ENCODE measurements at regions not wholly inside any gene's neighbourhood (a gene's known extent, or its start where the extent isn't known, plus 50 kb on each side); places are given as distances from the start of the nearest gene placed in this dataset.

DNA sequence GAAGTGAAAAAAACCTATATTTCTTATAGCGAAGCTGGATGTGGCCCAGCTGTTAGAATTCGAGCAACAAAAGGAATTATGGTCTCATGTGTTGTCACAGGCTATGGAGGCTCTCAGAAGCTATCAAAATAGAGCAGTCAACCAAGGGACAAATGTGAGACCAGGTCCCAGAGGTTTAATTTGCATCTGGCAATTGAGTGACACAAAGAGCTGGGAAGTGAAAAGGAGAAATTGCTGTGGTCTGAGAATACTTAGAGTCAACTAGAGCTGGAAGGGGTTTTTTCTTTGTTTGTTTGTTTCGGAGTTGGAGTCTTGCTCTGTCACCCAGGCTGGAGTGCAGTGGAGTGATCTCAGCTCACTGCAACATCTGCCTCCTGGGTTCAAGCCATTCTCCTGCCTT, 61.3 kb upstream of the SMAD3 start (continued):
- 0 out of 4 replicates have a peak, but pooled peaks of 1 of the 2 experiments have one; percentile 14 for TF ChIP-seq BHLHE40 (IDR thresholded peaks at IDR 0.05; ENCODE audit: borderline replicate concordance in 1 of 2, low read depth in 2 of 2, low read length in 1 of 2)
- no peak for TF ChIP-seq FOXM1 (IDR thresholded peaks at IDR 0.05; ENCODE audit: low read depth, low read length)
- TF ChIP-seq ZNF217 (IDR thresholded peaks at IDR 0.05), result no peak
- TF ChIP-seq, protein P1, sequence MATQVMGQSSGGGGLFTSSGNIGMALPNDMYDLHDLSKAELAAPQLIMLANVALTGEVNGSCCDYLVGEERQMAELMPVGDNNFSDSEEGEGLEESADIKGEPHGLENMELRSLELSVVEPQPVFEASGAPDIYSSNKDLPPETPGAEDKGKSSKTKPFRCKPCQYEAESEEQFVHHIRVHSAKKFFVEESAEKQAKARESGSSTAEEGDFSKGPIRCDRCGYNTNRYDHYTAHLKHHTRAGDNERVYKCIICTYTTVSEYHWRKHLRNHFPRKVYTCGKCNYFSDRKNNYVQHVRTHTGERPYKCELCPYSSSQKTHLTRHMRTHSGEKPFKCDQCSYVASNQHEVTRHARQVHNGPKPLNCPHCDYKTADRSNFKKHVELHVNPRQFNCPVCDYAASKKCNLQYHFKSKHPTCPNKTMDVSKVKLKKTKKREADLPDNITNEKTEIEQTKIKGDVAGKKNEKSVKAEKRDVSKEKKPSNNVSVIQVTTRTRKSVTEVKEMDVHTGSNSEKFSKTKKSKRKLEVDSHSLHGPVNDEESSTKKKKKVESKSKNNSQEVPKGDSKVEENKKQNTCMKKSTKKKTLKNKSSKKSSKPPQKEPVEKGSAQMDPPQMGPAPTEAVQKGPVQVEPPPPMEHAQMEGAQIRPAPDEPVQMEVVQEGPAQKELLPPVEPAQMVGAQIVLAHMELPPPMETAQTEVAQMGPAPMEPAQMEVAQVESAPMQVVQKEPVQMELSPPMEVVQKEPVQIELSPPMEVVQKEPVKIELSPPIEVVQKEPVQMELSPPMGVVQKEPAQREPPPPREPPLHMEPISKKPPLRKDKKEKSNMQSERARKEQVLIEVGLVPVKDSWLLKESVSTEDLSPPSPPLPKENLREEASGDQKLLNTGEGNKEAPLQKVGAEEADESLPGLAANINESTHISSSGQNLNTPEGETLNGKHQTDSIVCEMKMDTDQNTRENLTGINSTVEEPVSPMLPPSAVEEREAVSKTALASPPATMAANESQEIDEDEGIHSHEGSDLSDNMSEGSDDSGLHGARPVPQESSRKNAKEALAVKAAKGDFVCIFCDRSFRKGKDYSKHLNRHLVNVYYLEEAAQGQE (IDR thresholded peaks at IDR 0.05; ENCODE audit: low read depth, low read length), result no peak

- FAIRE-seq (no peak), ATAC-seq (no peak), DNase-seq (ENCODE audit: low read depth, low spot score) (no peak)
- no peak overlapping the region for H3K9ac ChIP-seq (ENCODE audit: control insufficient read depth, insufficient read depth, low read length)
- no peaks in the 10 kb centered on the region for H3K9me3 ChIP-seq (replicated peaks; ENCODE audit: control insufficient read depth, insufficient read depth, low read length)
- H3K4me3 ChIP-seq, result no peak overlapping the region
- ChIA-PET RAD21 (ENCODE audit: unreplicated experiment) (interaction anchor here (1.0 to 1.6 kb wide), 3 partner anchors 37 to 76 kb away, joined by 3 to 5 read pairs (median 4); no protein-coding TSS in a partner anchor), CTCF (interaction anchor here (0.6 to 1.0 kb wide), 2 partner anchors 356 to 832 kb away, joined by 4 read pairs; no protein-coding TSS in a partner anchor), SMC1A (ENCODE audit: uncharacterized antibody, unreplicated experiment) (interaction anchor here (1.0 kb wide), 2 partner anchors 9 to 96 kb away, joined by 3 to 5 read pairs; no protein-coding TSS in a partner anchor), POLR2A (interaction anchor here (1.1 kb wide), 1 partner anchor 251 kb away, joined by 3 read pairs; no protein-coding TSS in a partner anchor)
- H3K4me1 ChIP-seq (ENCODE audit: control insufficient read depth, insufficient read depth, low read length), result peaks cover 13% of the 10 kb centered on the region
- 75% methylated on average over 10 of the region's 10 CpGs for WGBS (ENCODE audit: insufficient coverage, insufficient replicate concordance, low lambda C conversion rate, missing lambda C conversion rate)
- H2AFZ ChIP-seq (ENCODE audit: control insufficient read depth, low read depth, low read length), result no peak overlapping the region
- intact Hi-C loops (cut with micrococcal nuclease; ENCODE audit: unreplicated experiment) (no loop called here), in situ Hi-C loops (cut with MboI) (no loop called here)
- H3K27ac ChIP-seq (ENCODE audit: control insufficient read depth, insufficient read depth), result no peak overlapping the region
- H3K27me3 ChIP-seq (replicated peaks in 1 of 2; ENCODE audit: control insufficient read depth in 2 of 2, insufficient read depth in 2 of 2, low read length in 1 of 2), result no peaks in the 10 kb centered on the region
- no TSS peak for BruUV-seq (replicated peaks)
- no peak overlapping the region for H3K4me2 ChIP-seq (ENCODE audit: control insufficient read depth, insufficient read depth)
- H4K20me1 ChIP-seq (ENCODE audit: control insufficient read depth, insufficient read depth), result no peaks in the 10 kb centered on the region
- H3K79me2 ChIP-seq (ENCODE audit: control insufficient read depth, insufficient read depth, low read length), result no peaks in the 10 kb centered on the region
- no peaks in the 10 kb centered on the region for H3K36me3 ChIP-seq (ENCODE audit: control insufficient read depth in 2 of 2, insufficient read depth in 2 of 2, low read length in 1 of 2)
- TF ChIP-seq TCF12 (IDR thresholded peaks at IDR 0.05; ENCODE audit: low read depth, low read length) (no peak), JUNB (IDR thresholded peaks at IDR 0.05) (no peak), STAT3 (IDR thresholded peaks at IDR 0.05; ENCODE audit: low read depth, low read length) (no peak), NFIC (IDR thresholded peaks at IDR 0.05; ENCODE audit: low read depth, low read length) (no peak), FOXK2 (IDR thresholded peaks at IDR 0.05) (no peak), SREBF2 (IDR thresholded peaks at IDR 0.05; ENCODE audit: low read length) (no peak), SIN3A (IDR thresholded peaks at IDR 0.05; ENCODE audit: low read depth, low read length) (no peak), CEBPB (IDR thresholded peaks at IDR 0.05; ENCODE audit: borderline replicate concordance in 1 of 2, low read depth in 2 of 2, low read length in 2 of 2) (no peak), BCLAF1 (IDR thresholded peaks at IDR 0.05) (no peak), SMAD1 (IDR thresholded peaks at IDR 0.05; ENCODE audit: low read depth, partially characterized antibody) (no peak), BRCA1 (IDR thresholded peaks at IDR 0.05; ENCODE audit: low read depth, low read length) (no peak), CBX3 (IDR thresholded peaks at IDR 0.05; ENCODE audit: borderline replicate concordance, low read depth) (no peak), ASH2L (IDR thresholded peaks at IDR 0.05; ENCODE audit: borderline replicate concordance, low read depth) (no peak)
Observed at GRCh38 chr15:67005294-67005996, 60.0 kb upstream of the SMAD3 start.
